ENCODE measurements at regions not wholly inside any gene's neighbourhood (a gene's known extent, or its start where the extent isn't known, plus 50 kb on each side); places are given as distances from the start of the nearest gene placed in this dataset.

GRCh38 chr5:34521628-34522290 lies 134.4 kb upstream of the RAI14 start:
- no TSS peak for BruUV-seq (replicated peaks)
- in situ Hi-C loops (cut with MboI) = no loop called here
- H3K27ac ChIP-seq (ENCODE audit: extremely low read depth, low read depth, low read length) = no peak overlapping the region
- H3K27me3 ChIP-seq (ENCODE audit: control insufficient read depth in 2 of 2, insufficient read depth in 2 of 2, low read length in 2 of 2) = no peaks in the 10 kb centered on the region
- no peak for DNase-seq (ENCODE audit: extremely low read depth in 1 of 4, low spot score in 3 of 4)
- no peak overlapping the region for H3K4me2 ChIP-seq (ENCODE audit: insufficient read depth, low read length)
- WGBS (ENCODE audit: insufficient coverage, low coverage, missing lambda C conversion rate) = 25% methylated on average over 8 of the region's 8 CpGs
- TF ChIP-seq ATF1 (CRISPR knock-in tag; IDR thresholded peaks at IDR 0.05) = no peak
- no peak for TF ChIP-seq ATF1 (tag; IDR thresholded peaks at IDR 0.05)
- no peak for TF ChIP-seq SIX5 (IDR thresholded peaks at IDR 0.05; ENCODE audit: borderline replicate concordance in 1 of 2, insufficient read depth in 1 of 2, low read depth in 1 of 2, low read length in 2 of 2)
- TF ChIP-seq ZNF140 (CRISPR knock-in tag; IDR thresholded peaks at IDR 0.05) = no peak
- TF ChIP-seq RBM22 (IDR thresholded peaks at IDR 0.05; ENCODE audit: low read depth, low read length, poor library complexity, severe bottlenecking) = no peak
- no peak for TF ChIP-seq SRSF1 (IDR thresholded peaks at IDR 0.05; ENCODE audit: low read depth, low read length)
- TF ChIP-seq FOXA3 (CRISPR knock-in tag; conservative IDR thresholded peaks at IDR 0.05 in 1 of 2, IDR thresholded peaks at IDR 0.05 in 1 of 2) = no peak
- no peak for TF ChIP-seq ELK3 (CRISPR knock-in tag; IDR thresholded peaks at IDR 0.05)
- no peak for TF ChIP-seq ZNF766 (CRISPR knock-in tag; conservative IDR thresholded peaks at IDR 0.05)
- TF ChIP-seq ZNF445 (CRISPR knock-in tag; IDR thresholded peaks at IDR 0.05; ENCODE audit: low read depth) = no peak
- no peak for TF ChIP-seq FOXA1 (IDR thresholded peaks at IDR 0.05; ENCODE audit: borderline replicate concordance)
- TF ChIP-seq, protein P1, sequence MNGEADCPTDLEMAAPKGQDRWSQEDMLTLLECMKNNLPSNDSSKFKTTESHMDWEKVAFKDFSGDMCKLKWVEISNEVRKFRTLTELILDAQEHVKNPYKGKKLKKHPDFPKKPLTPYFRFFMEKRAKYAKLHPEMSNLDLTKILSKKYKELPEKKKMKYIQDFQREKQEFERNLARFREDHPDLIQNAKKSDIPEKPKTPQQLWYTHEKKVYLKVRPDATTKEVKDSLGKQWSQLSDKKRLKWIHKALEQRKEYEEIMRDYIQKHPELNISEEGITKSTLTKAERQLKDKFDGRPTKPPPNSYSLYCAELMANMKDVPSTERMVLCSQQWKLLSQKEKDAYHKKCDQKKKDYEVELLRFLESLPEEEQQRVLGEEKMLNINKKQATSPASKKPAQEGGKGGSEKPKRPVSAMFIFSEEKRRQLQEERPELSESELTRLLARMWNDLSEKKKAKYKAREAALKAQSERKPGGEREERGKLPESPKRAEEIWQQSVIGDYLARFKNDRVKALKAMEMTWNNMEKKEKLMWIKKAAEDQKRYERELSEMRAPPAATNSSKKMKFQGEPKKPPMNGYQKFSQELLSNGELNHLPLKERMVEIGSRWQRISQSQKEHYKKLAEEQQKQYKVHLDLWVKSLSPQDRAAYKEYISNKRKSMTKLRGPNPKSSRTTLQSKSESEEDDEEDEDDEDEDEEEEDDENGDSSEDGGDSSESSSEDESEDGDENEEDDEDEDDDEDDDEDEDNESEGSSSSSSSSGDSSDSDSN (IDR thresholded peaks at IDR 0.05; ENCODE audit: borderline replicate concordance in 1 of 2, low read depth in 2 of 2, low read length in 2 of 2) = no peak
- no peak for TF ChIP-seq HNRNPK (IDR thresholded peaks at IDR 0.05; ENCODE audit: low read depth, low read length, poor library complexity, severe bottlenecking)
- TF ChIP-seq ZNF24 (IDR thresholded peaks at IDR 0.05) = no peak
- TF ChIP-seq ZBTB9 (CRISPR knock-in tag; IDR thresholded peaks at IDR 0.05) = no peak
- TF ChIP-seq POLR2B (IDR thresholded peaks at IDR 0.05; ENCODE audit: low read depth, partially characterized antibody) = no peak
- no peak for TF ChIP-seq NFIX (CRISPR knock-in tag; IDR thresholded peaks at IDR 0.05; ENCODE audit: low read depth)
- no peak for TF ChIP-seq NEUROD1 (IDR thresholded peaks at IDR 0.05; ENCODE audit: borderline replicate concordance, low read depth, low read length, partially characterized antibody)
- TF ChIP-seq ZNF507 (tag; conservative IDR thresholded peaks at IDR 0.05) = no peak
- no peaks in the 10 kb centered on the region for H3K36me3 ChIP-seq (ENCODE audit: control insufficient read depth, insufficient read depth, low read length)
- FAIRE-seq = no peak
- H2AFZ ChIP-seq (ENCODE audit: low read depth, low read length) = peak overlapping the region; percentile 36; the same call in 1 of the 2 replicates
- ChIA-PET CTCF (ENCODE audit: low intra/inter-chr PET ratio) (interaction anchor here (1.4 to 2.9 kb wide), 2 partner anchors 374 to 376 kb away, joined by 4 to 38 read pairs; no protein-coding TSS in a partner anchor), POLR2A (no interaction called here)
- no peak overlapping the region for H3K9ac ChIP-seq (ENCODE audit: insufficient read depth in 1 of 2, low read depth in 2 of 2, low read length in 2 of 2)
- no peaks in the 10 kb centered on the region for H3K79me2 ChIP-seq (ENCODE audit: control insufficient read depth, insufficient read depth, low read length)
- H3K9me3 ChIP-seq (replicated peaks; ENCODE audit: control insufficient read depth, insufficient read depth, low read depth, low read length) = no peaks in the 10 kb centered on the region
- H3K9me1 ChIP-seq (ENCODE audit: control insufficient read depth, insufficient read depth, low read length) = no peaks in the 10 kb centered on the region
- H3K4me1 ChIP-seq (replicated peaks in 1 of 2; ENCODE audit: control insufficient read depth in 2 of 2, insufficient read depth in 2 of 2, low read length in 2 of 2) = peaks cover 6 to 28% of the 10 kb centered on the region in 2 experiments; a peak in 3 of 5 replicates
- ATAC-seq = no peak
- H3K4me3 ChIP-seq = no peak overlapping the region
- intact Hi-C loops (cut with micrococcal nuclease) = loop anchor here (5.0 to 10.0 kb wide), 3 partner anchors 136 to 283 kb away; partner anchors contain the start of gene RAI14
- H4K20me1 ChIP-seq (replicated peaks; ENCODE audit: control insufficient read depth, insufficient read depth, low read length) = no peaks in the 10 kb centered on the region

All from K562 (cell line).